ENCODE measurements at regions not wholly inside any gene's neighbourhood (a gene's known extent, or its start where the extent isn't known, plus 50 kb on each side); places are given as distances from the start of the nearest gene placed in this dataset.

DNA sequence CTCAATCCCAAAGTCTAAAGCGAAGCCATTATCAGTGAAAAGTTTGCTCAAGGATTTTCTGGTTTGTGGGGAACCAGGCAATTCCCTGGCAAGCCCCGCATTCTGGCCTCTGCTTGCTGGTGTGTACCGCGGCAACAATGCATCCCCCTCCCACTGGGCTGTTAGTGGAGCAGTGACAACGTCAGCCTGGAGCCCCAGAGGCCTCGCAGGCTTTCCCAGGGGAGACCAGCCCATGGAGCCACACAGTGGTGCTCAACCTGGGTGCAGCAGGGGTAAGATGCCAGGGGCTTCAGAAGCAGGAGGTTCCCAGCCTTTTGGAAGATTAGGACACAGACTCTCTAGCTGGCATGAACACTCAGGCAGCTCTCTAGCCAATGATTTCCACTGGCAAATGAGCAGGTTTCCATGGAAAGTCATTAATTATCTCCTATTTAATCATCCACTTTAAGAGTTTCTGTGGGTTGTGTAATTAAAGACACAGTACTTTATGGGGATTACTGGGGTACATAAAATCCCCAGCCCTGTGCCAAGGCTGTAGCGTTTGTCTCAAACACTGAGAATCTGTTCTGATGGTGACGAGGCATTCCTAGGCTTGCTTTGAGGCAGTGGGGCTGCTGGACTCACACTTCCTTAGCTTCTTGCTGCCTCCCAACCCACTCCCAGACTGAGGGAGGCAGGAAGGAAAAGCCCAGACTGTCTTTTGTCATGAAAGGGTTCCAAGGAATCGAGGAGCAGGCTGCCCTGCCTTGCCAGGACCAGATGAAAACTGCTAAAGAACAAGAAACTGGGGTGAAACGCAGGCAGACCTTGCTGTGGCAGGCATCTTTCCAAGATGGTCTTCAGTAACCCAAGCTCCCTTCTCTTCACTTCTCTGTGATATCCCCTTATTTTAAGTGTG lies 411.9 kb upstream of the SHH start:
- DNase-seq, result no peak

DNA sequence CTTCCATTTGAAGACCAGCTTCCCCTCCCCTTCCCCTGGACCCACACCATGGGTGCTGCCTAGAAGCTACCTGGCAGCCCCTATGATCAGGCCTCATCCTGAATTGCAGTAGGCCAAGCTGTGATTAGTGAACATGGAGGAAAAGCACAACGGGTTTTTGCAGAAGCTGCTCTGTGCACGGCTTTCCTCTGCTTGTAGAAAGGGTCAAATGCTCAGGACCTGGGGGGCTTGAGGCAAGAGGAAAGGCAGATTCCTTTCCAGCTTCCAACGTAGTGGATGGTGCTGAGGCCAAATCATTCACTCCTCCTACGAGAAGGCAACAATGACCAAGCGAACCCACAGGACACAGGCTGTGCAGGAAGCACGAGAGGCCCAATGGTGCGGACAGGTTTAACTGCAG lies 410.3 kb upstream of the SHH start:
- DNase-seq, result no peak

DNA sequence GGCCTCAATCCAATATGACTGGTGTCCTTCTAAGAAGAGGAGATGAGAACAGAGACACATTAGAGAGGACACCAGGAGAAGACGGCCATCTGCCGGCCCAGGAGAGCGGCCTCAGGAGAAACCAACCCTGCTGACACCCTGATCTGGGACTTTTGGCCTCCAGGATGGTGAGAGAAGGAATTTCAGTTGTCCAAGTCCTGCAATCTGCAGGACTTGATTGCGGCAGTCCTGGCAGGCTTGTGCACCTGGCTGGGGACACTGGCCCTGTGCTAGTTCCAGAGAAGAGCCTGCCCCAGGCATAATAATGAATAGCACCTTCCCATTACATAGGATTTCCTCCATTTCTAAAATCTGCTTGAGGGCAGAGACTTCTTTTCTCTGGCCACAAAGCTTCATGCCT lies 409.9 kb upstream of the SHH start:
- no peak for DNase-seq

DNA sequence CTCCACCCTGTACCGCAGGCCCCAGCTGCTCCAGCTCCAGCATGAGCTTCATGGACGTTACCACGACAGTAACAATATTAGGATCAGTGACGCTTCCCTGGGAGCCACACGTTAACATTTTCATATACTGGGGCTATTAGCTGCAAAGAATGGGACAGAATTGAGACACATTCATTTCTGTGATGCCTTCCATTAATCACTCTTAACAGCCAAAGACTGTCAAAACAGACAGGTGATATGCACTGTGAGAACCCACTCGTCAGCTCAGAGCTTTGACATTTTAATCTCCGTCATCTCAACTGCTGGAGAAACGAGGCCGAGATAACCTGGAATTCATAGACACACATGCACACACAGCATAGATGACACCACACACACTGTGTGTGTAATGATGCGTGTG lies 408.4 kb upstream of the SHH start:
- no peak for DNase-seq

DNA sequence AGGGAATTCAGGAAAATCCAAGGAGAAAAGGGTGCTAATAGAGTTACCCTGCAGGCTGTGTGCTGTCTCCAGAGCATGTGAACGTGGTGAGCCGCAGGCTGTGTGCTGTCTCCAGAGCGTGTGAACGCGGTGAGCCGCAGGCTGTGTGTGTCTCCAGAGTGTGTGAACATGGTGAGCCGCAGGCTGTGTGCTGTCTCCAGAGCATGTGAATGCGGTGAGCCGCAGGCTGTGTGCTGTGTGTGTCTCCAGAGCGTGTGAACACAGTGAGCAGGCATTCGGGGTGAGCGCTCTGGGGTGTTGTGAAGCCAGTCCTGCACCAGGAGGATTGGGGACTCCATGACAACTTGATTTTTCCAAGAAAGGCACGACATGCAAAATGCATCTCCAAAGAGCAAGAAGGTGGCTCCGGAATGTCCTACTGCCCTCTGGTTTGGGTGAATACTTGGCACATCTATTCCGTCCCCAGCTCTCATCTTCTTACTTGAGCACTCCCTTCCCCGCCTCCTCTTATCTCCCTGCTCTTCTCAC lies 407.9 kb upstream of the SHH start:
- DNase-seq, result no peak

DNA sequence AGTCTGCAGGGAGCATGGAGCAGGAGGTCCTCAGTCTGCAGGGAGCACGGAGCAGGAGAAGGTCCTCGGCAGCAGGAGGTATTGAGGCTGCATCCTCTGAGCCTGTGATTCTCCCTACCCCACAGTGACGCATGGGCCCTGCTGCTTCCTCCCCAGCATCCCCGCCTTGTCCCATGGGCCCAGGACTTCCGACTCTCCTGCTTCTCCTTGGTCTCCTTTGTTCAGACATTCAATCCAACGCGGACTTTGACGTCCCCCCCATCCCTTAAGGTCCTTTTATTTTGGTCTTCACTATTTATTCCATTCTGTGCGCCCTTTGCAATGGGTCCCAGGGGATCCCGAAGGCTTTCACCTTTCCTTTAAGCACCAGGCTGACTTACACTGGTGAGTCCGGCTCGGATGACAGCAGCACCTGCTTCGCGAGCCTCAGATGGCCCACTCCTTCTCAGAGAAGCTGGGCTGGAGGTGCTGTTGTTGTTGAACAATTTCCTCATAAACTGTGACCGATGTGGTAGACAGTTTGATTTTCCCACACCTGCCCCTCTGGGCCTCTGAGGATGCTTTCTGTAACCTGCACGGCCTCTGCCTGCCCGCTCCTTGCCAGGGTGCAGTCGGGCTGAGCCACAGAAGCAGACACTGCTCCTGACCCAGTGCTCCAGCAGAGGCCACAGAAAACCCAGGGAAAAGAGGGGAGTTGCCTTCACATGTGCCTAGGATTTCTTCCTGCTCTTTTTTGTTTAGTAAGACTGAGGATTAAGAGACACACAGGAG lies 407.2 kb upstream of the SHH start:
- no peak for DNase-seq

DNA sequence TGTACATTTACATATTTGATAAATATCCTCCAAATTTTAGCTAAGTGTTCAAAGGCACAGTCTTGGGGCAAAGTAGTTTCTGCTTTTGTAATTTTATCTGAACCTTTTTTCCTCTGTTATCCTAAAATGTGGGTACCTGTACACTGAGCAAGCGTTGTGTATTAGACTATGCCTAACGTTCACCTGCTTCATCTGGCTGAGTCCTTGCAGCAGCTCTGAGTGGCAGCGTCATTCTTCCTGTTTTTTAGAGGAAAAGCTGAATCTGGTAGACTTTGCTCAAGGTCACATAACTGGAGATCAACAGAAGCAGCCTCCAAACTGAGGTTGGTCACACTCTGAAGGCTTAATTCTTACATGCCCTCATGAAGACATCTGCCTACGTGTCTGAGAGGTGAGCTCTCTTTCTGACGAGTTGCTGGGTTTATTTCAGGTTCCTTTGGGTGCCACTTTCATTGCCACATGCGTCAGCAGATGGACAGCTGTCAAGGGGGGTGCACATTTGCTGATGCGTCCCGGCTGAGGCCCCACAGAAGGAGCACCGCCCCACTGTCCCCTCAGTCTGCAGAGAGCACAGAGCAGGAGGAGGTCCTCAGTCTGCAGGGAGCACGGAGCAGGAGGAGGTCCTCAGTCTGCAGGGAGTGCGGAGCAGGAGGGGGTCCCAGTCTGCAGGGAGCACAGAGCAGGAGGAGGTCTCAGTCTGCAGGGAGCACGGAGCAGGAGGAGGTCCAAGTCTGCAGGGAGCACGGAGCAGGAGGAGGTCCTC lies 406.5 kb upstream of the SHH start:
- no peak for DNase-seq

DNA sequence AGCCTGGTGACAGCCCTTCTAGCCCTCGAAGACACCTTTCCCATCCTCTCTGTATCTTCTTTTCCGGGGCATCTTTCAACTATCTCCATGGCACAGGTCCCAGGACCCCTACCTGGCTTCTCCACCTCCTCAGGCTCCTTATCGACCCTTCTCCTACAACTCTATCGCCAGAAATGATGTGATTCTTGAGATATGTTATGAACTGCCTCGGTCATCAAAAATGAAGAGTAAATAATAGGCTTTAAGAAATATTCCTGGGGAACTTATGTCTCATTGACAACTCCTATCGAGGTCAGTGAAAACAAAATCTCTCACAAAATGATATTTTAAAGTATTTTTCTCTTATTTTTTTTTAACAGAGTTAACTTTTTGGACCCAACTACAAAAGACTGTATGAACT lies 405.5 kb upstream of the SHH start:
- DNase-seq, result no peak

DNA sequence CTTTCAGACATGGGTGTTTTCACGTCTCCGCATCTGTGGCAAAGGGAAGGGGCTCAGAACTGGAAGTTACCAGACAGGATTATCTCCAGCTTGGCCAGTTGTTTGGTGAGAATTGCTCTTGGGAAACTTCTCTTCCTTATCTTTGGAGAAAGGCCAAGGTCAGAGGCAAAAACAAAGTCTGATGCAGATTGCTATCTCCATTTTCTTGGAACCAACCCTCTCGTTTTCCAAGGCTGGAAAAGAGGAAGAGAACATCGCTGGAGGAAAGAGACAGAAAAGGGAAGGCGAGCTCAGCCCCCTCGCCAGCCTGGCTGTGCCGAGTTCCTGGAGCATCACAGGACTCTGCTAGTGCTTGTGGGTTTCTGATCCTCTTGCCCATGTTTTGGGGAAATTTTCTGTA lies 396.8 kb upstream of the SHH start:
- DNase-seq, result no peak

DNA sequence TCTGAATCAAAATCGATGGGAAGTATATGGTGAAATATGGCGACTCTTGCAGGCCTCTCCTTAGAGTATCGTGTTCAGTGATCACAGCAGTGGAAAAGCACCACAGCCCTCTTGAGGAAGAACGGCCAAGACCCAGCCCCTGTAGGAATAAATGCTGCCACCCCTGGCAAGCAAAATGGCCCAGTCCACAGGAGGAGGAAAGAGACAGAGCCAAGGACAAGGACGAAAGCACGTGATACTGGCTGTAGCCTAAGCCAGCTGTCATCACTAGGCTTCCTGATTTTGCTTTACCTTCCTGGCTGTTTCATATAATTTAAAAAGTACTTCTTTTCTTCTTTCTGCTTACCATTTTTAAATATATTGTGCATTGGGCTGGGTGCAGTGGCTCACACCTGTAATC lies 395.0 kb upstream of the SHH start:
- no peak for DNase-seq

DNA sequence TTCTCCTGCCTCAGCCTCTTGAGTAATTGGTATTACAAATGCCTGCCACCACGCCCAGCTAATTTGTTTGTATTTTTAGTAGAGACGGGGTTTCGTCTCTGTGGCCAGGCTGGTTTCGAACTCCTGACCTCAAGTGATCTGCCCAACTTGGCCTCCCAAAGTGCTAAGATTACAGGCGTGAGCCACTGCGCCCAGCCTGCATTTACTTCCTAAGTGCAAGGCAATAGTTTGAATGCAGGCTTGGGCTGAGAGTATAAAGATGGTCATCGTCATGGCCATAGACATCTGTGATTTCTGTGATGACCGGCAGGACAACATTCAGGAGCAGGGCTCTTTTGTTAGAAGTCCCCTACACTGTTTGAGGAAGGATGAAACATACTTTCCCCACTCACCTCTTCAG lies 393.9 kb upstream of the SHH start:
- DNase-seq, result no peak

DNA sequence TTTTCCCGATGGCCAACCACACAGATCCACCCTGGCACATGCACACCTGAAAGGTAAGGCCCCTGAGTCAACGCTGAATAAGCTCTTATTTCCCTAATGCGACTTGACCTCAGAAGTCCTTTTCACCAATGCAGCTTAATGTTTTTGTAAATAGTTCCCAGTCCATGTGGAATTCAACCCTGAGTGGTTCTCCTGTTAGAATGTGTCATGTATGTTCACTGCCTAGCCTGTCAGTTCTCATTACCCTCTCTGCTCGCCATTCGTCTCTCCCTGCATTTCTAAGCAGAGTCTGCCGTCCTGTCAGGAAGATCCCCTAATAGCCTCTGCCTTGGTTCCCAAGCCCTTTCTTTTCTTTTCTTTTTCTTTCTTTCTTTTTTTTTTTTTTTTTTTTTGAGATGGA lies 392.6 kb upstream of the SHH start:
- DNase-seq, result no peak

DNA sequence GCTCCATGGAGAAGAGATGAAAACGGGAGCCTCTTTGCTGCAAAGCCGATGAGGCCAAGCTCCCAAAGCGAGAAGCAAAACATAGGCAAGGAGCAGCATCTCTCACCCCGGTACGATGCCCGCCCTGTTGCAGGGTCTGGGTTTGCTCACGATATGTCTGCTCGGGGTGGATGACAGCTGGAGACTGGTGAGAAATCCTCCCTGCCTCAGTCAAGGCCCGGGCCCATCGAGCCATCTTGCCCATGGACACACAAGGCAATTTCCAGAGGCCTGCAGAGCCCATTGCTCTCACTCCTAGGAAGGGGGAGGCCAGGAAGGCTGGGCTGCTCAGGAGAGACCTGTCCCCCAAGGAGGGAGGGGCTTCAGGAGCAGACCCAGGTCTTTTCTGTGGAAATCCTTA lies 391.7 kb upstream of the SHH start:
- no peak for DNase-seq

DNA sequence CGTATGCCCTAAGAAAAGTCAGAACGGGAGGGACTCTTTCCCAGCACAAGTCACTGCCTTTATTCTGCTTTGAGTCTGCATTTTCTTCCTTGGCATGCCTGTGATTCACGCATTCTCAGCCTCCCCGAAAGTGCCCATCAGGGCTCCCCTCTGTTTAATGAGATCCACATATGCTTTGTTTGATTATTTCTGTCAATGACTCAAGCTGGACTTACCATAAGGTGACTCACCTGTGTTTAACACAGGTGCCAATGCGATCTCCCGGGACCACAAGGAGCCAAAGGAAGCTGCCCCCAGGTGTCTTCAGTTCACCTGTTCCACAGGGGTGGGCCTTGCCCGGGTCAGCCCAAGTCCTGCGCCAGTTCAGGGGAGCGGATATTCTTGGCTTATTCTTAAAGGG lies 386.0 kb upstream of the SHH start:
- DNase-seq, result no peak

DNA sequence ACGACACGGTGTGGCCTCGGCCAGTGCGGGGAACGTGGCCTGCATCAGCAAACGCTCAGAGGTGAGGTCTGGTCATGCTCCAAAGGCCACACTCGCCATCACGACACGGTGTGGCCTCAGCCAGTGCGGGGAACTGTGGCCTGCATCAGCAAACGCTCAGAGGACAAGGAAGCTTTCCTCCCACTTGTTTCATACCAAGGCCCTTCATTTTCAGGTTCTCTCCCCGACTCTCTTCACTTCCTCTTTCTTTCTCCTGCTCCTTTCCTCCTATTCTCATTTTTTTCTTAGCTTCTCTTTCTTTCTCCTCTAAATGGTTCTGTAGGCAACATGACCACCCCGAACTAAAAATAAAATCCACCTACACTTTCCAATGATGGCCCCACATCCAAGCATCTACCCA lies 384.4 kb upstream of the SHH start:
- no peak for DNase-seq

DNA sequence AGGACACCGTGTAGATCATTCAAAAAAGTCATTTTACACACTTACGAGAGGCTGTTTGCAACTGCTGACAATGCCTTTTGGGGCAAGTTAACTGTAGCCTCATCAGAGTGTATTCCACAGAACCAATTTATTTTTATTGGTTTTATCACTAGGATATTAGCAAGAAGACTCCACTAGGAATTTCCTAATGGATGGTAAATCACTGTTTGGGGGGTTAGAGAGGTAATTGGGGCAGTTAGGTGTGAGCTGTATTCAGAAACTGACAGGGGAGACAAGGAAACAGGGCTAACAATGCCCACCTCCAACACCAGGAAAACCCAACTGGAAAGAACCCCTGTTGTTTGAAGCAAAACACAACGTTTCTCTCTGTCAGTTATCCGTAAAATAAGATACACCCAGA lies 383.0 kb upstream of the SHH start:
- no peak for DNase-seq

DNA sequence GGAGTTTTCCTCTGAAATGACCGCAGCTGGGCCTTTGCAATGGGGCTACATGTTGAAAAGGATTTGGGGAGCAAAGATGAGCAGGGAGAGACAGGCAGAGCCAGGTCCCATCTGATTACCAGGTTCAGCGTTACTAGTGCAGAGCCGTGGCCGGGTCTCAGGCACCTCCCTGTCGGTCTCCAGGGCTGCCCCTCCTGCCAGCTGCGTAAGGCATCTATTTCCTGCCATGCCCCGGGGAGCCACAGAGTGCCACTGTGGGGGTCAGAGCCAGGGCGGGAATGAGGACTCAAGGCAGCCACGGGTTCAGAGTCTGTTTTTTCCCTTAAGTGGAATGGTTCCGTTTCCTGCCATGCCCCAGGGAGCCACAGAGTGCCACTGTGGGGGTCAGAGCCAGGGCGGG lies 382.6 kb upstream of the SHH start:
- DNase-seq, result no peak

DNA sequence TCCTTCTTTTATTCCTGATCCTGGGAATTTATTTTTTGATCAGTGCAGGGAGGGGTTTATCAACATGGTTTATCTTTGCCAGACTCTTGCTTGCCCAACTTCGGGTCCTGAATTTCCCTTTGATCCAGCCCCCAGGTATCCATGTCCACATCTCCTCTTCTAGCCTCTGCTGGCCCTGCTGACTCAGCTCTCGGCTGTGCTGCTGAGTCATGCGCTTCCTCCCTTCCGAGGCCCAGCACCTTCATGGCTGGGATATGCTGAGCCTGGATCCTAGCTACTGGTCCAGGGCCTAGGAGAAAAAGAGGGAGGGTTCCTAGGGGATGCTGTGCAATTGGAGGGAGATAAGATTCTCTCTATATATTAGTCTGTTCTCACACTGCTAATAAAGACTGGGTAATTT lies 380.7 kb upstream of the SHH start:
- DNase-seq, result no peak

DNA sequence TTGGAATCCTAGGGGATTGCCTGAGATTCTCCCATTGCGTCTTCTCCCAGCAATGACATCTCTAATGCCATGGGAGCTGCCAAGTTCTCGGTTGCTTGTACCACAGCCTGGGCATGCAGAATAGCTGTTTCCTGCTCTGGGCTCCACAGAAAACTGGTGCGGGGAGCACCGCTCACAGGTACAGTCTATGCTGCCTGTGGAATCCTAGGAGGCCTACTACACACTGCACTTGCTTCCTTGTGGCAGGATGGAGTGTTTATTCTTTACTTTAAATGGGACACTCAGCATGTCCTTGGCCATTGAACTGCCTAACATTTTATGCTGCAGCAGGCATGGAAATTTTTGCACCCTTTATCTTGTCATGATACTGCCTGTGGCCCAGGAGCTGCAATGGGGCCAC lies 378.8 kb upstream of the SHH start:
- no peak for DNase-seq

DNA sequence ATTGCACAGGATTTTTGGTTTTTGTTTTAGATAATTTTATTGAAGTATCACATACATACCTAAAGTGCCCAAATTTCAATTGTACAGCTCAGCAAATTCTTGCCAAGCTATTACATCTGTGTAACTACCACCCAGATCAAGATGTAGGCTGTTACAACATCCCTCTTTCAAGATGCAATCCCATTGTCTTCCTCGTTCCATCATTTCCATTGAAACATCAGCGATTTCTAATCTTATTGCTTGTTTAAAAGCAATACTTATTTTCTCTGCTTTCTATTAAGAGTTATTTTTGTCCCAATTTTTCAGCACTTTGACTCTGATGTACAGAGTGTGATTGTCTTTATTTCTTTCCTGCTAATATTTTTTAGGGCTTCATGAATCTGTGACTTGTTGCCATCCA lies 372.8 kb upstream of the SHH start:
- no peak for DNase-seq

DNA sequence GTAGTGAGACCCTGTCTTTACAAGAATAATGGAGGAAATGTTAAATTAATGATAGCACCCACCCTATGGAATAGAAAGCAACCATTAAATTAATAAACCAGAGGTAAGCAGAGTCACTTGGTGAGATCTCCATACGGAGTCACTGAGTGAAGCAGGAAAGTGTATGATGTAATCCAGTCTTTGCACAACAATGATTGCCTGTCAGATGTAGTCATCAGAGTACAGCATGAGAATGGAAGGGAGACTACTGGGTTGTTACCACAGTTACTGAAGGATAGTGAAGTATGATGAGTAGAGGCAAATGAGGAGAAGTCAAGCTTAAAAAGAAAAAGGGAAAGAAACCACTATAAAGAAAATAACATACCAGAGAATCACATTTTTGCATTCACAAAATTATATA lies 371.9 kb upstream of the SHH start:
- no peak for DNase-seq

DNA sequence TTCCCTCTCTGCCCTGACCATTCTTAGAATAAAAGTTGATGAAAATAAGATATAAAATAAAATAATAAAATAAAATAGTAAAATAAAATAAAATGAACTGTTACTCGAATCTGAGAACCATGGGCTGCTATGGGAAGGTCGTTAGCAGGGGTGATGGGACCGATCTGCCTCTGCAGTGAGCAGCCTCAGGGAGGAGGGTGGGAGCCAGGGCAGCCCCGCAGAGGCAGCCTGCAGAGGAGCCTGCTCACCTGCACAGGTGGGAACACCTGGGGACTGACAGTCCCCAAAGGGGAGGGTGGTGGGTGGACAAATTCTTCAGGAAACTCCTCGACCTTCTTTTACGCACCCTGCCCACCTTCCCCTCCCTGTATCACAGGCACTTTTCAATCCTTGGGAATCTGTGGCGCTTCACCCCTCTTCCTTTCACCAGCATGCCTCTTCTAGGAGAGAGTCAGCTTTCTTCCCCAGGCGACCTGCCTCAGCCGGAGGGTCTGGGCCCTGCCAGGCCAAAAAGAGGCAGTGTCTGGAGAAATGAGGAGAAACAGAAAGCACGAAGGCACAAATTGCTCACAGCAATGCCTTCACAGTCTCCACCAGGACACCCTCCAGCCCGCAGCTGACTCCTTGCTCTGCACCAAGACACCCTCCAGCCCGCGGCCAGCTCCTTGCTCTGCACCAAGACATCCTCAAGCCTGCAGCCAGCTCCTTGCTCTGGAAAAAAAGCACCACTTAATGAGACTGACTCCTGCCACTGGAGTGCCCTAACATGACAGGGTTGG lies 368.4 kb upstream of the SHH start:
- no peak for DNase-seq

Data from right lung (tissue), 2 donors.